COR-L47 (cell line): ENCODE measurements at regions not wholly inside any gene's neighbourhood (a gene's known extent, or its start where the extent isn't known, plus 50 kb on each side); places are given as distances from the start of the nearest gene placed in this dataset.

ENCODE experiments used
- DNase-seq: peaks from one replicate; lab custom pipeline; 2025; lab: John Stamatoyannopoulos, UW

- no peak for DNase-seq
Observed at GRCh38 chr11:69413993-69414392, 67.5 kb upstream of the LINC01488 start.

- no peak for DNase-seq
Observed at GRCh38 chr11:69414773-69415187, 66.7 kb upstream of the LINC01488 start.

GRCh38 chr11:69415411-69416142 is 65.9 kb upstream of the LINC01488 start:
- no peak for DNase-seq

GRCh38 chr11:69416143-69416515 is 65.3 kb upstream of the LINC01488 start:
- no peak for DNase-seq

GRCh38 chr11:69416762-69417698 is 64.4 kb upstream of the LINC01488 start:
- no peak for DNase-seq

GRCh38 chr11:69417699-69418085 is 63.8 kb upstream of the LINC01488 start:
- DNase-seq, result no peak

GRCh38 chr11:69418576-69419296 is 62.7 kb upstream of the LINC01488 start:
- no peak for DNase-seq

- DNase-seq, result no peak
Observed at GRCh38 chr11:69419662-69420395, 61.6 kb upstream of the LINC01488 start.

- no peak for DNase-seq
Observed at GRCh38 chr11:69422645-69423044, 58.8 kb upstream of the LINC01488 start.

- DNase-seq, result no peak
Observed at GRCh38 chr11:69423181-69423580, 58.3 kb upstream of the LINC01488 start.

GRCh38 chr11:69423611-69424385 is 57.7 kb upstream of the LINC01488 start:
- DNase-seq, result no peak

- no peak for DNase-seq
Observed at GRCh38 chr11:69424748-69425147, 56.7 kb upstream of the LINC01488 start.

GRCh38 chr11:69425444-69425843 is 56.0 kb upstream of the LINC01488 start:
- DNase-seq, result no peak

- DNase-seq, result no peak
Observed at GRCh38 chr11:69425895-69426544, 55.4 kb upstream of the LINC01488 start.

- DNase-seq, result no peak
Observed at GRCh38 chr11:69427337-69427736, 54.1 kb upstream of the LINC01488 start.

- no peak for DNase-seq
Observed at GRCh38 chr11:69427906-69428880, 53.3 kb upstream of the LINC01488 start.

- DNase-seq, result no peak
Observed at GRCh38 chr11:69429716-69430491, 51.6 kb upstream of the LINC01488 start.

- no peak for DNase-seq
Observed at GRCh38 chr11:69430566-69430965, 50.9 kb upstream of the LINC01488 start.
